CD4-positive, alpha-beta T cell (primary cell): ENCODE measurements at regions not wholly inside any gene's neighbourhood (a gene's known extent, or its start where the extent isn't known, plus 50 kb on each side); places are given as distances from the start of the nearest gene placed in this dataset.

Source experiments
- ATAC-seq: fragments of 200-7000 bp; cut with Tn5 transposase; one replicate; pipeline ENCODE4 v1.10.0; 2022; ENCODE audit warnings: mild to moderate bottlenecking; ENCODE audit not compliant: poor library complexity
- CTCF ChIA-PET: fragments of 350-600 bp; sonication (Branson Sonifier 250); formaldehyde crosslinking; loops from one replicate; lab custom pipeline; 2021; ENCODE audit warnings: antibody characterized with exemption, inconsistent platforms; lab: Charles Lee
- POLR2A ChIA-PET: fragments of 350-600 bp; sonication (Branson Sonifier 250); formaldehyde crosslinking; loops from one replicate; lab custom pipeline; 2021; ENCODE audit warnings: antibody characterized with exemption, inconsistent platforms; lab: Charles Lee
- DNase-seq, 14 experiments: peaks; one replicate each; pipeline ENCODE4 v3.0.0-alpha.2; 2013 to 2020; ENCODE audit warnings: mixed read lengths in 2 of 14
- H3K27ac ChIP-seq, 2 donors: one replicate each; pipeline versions ENCODE4 v1.5.1 to v1.7.0; 2013; ENCODE audit warnings: low read length in 2 of 2, low read depth in 1 of 2, mild to moderate bottlenecking in 1 of 2
- H3K27me3 ChIP-seq, 2 experiments: 1 replicate in 1 of 2; 2 replicates in 1 of 2; pipeline versions ENCODE4 v1.6.1 to v1.7.0; 2013; ENCODE audit warnings: low read length in 2 of 2, control low read depth in 1 of 2, mild to moderate bottlenecking in 1 of 2, moderate library complexity in 1 of 2; ENCODE audit not compliant: insufficient read depth in 2 of 2, control insufficient read depth in 1 of 2
- H3K36me3 ChIP-seq: one replicate; pipeline ENCODE4 v1.6.1; 2013; ENCODE audit warnings: low read length, control low read depth; ENCODE audit not compliant: insufficient read depth
- H3K4me1 ChIP-seq: one replicate; pipeline ENCODE4 v1.6.1; 2013; ENCODE audit warnings: low read length, control low read depth; ENCODE audit not compliant: insufficient read depth
- H3K4me3 ChIP-seq: one replicate; pipeline ENCODE4 v1.5.1; 2013; ENCODE audit warnings: mild to moderate bottlenecking, low read length, moderate library complexity
- H3K9me3 ChIP-seq, 2 experiments: 1 replicate in 1 of 2; 2 replicates in 1 of 2; pipeline versions ENCODE4 v1.6.1 to v1.7.0; 2013; ENCODE audit warnings: low read length in 2 of 2, mild to moderate bottlenecking in 2 of 2, control low read depth in 1 of 2, moderate library complexity in 1 of 2; ENCODE audit not compliant: control insufficient read depth in 1 of 2, insufficient read depth in 1 of 2
- H3K27ac Mint-ChIP-seq: one replicate; pipeline ENCODE4 v1.8.0; 2020; ENCODE audit warnings: mixed read lengths
- H3K27me3 Mint-ChIP-seq: one replicate; pipeline ENCODE4 v1.8.0; 2021; ENCODE audit warnings: mixed read lengths
- H3K36me3 Mint-ChIP-seq: one replicate; pipeline ENCODE4 v1.8.0; 2021; ENCODE audit warnings: low read depth, mixed read lengths
- H3K4me1 Mint-ChIP-seq: one replicate; pipeline ENCODE4 v1.8.0; 2021; ENCODE audit warnings: low read depth, mixed read lengths
- H3K4me3 Mint-ChIP-seq: one replicate; pipeline ENCODE4 v1.8.0; 2020; ENCODE audit warnings: mild to moderate bottlenecking, mixed read lengths
- H3K9me3 Mint-ChIP-seq: one replicate; pipeline ENCODE4 v1.8.0; 2020; ENCODE audit warnings: mixed read lengths
- intact Hi-C, 2 experiments: fragments of 100-400 bp; cut with DNase I in 1 of 2; cut with micrococcal nuclease in 1 of 2; formaldehyde crosslinking; loops; one replicate each; pipeline versions ENCODE4 v1.15.1 to v1.9.0; 2023 to 2025; cut with DNase I, micrococcal nuclease
- TF ChIP-seq, protein P1 (sequence below): fragments of 200-600 bp; IDR thresholded peaks from one replicate; pipeline ENCODE4 v1.8.0; 2022; ENCODE audit warnings: antibody characterized with exemption, mild to moderate bottlenecking

GRCh38 chr10:4662576-4663161, 163.3 kb upstream of the AKR1E2 start:
- POLR2A ChIA-PET, result no interaction called here
- CTCF ChIA-PET, result no interaction called here
- ATAC-seq (no peak), DNase-seq (no peak)
- Mint-ChIP-seq H3K27ac (no peak overlapping the region), H3K36me3 (no peaks in the 10 kb centered on the region), H3K4me1 (no peaks in the 10 kb centered on the region), H3K4me3 (no peak overlapping the region), H3K9me3 (no peaks in the 10 kb centered on the region), H3K27me3 (peaks cover 8% of the 10 kb centered on the region)
- intact Hi-C loops, result no loop called here
- Histone ChIP-seq H3K36me3 (no peaks in the 10 kb centered on the region), H3K4me3 (no peak overlapping the region), H3K4me1 (no peaks in the 10 kb centered on the region), H3K9me3 (no peaks in the 10 kb centered on the region), H3K27me3 (no peaks in the 10 kb centered on the region), H3K27ac (no peak overlapping the region)
- TF ChIP-seq, protein P1, sequence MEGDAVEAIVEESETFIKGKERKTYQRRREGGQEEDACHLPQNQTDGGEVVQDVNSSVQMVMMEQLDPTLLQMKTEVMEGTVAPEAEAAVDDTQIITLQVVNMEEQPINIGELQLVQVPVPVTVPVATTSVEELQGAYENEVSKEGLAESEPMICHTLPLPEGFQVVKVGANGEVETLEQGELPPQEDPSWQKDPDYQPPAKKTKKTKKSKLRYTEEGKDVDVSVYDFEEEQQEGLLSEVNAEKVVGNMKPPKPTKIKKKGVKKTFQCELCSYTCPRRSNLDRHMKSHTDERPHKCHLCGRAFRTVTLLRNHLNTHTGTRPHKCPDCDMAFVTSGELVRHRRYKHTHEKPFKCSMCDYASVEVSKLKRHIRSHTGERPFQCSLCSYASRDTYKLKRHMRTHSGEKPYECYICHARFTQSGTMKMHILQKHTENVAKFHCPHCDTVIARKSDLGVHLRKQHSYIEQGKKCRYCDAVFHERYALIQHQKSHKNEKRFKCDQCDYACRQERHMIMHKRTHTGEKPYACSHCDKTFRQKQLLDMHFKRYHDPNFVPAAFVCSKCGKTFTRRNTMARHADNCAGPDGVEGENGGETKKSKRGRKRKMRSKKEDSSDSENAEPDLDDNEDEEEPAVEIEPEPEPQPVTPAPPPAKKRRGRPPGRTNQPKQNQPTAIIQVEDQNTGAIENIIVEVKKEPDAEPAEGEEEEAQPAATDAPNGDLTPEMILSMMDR, result no peak

DNA sequence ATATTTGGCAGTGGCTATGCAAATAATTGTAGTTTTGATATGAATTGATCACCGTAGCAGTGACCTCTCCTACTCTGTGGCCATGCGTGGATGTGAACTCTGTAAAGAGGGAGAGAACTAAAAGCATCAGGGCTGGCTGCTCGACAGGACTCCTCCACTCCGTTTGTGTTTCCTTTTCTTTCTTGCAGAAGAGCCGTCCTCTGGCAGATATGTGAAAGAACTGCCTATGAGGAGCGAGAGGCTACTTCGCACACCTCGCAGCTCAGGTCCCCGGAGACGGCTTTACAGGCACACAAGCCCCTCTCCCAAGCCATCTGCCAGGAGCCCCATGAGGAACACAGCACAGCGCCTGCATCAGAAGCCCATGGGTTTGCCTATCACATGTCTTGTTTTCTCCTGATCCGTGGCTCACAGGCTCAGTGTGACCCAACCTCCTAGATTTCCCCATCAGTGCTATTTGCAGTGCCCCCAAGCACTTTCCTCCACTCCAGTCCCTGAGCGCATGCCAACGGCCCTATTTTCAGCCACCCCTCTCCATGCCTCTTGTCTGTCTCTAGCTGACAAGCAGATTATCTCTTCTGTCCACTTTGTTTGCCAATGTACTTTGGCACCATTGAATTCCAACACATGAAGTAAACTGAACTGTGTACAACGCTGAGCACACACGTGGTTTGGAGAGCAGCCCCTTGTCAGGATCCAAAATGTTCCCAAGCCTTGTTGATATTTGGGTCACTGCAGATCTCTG, 164.3 kb upstream of the AKR1E2 start:
- intact Hi-C loops, result no loop called here
- POLR2A ChIA-PET, result no interaction called here

DNA sequence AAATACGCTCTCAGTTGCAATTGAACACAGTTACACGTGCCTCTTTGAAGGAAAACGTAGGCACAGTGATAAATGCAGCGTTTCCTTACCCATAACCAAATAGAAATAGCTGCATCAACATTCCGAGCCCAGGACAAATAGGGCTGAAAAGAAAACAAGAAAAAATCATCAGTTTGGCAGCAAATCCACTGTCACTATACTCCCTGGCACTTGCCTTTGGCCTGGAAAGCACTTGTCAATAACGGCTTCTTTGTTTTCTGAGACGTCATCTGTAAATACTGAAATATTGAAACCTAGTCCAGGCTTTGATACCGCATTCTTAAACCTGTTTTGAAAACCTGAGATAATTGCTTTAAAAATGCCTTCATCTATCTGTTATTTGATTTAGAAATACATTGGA, 167.2 kb upstream of the AKR1E2 start:
- DNase-seq, result no peak
- TF ChIP-seq, protein P1, result no peak
- peaks cover 8% of the 10 kb centered on the region for H3K27me3 Mint-ChIP-seq
- no peak overlapping the region for H3K27ac Mint-ChIP-seq
- no peaks in the 10 kb centered on the region for H3K27me3 ChIP-seq
- intact Hi-C loops, result loop anchor here in 1 of 2 experiments (10.0 kb wide), 2 partner anchors 754 to 924 kb away; no protein-coding TSS in a partner anchor
- H3K4me3 ChIP-seq, result no peak overlapping the region
- no peaks in the 10 kb centered on the region for H3K9me3 ChIP-seq
- ChIA-PET POLR2A (interaction anchor here (1.3 kb wide), 1 partner anchor 874 kb away, joined by 4 read pairs; the partner anchor contains the start of gene KLF6), CTCF (interaction anchor here (1.7 kb wide), 1 partner anchor 1461 kb away, joined by 5 read pairs; no protein-coding TSS in a partner anchor)
- H3K36me3 ChIP-seq, result no peaks in the 10 kb centered on the region
- H3K36me3 Mint-ChIP-seq, result no peaks in the 10 kb centered on the region
- H3K9me3 Mint-ChIP-seq, result no peaks in the 10 kb centered on the region
- no peak overlapping the region for H3K4me3 Mint-ChIP-seq
- no peaks in the 10 kb centered on the region for H3K4me1 Mint-ChIP-seq
- ATAC-seq, result no peak
- H3K4me1 ChIP-seq, result no peaks in the 10 kb centered on the region
- no peak overlapping the region for H3K27ac ChIP-seq

More for the DNA sequence above, 164.3 kb upstream of the AKR1E2 start:
- ATAC-seq (no peak), DNase-seq (no peak)
- Histone ChIP-seq H3K4me3 (no peak overlapping the region), H3K27me3 (no peaks in the 10 kb centered on the region), H3K4me1 (no peaks in the 10 kb centered on the region), H3K36me3 (no peaks in the 10 kb centered on the region), H3K9me3 (no peaks in the 10 kb centered on the region), H3K27ac (no peak overlapping the region)
- Mint-ChIP-seq H3K36me3 (no peaks in the 10 kb centered on the region), H3K9me3 (no peaks in the 10 kb centered on the region), H3K27ac (no peak overlapping the region), H3K4me3 (no peak overlapping the region), H3K27me3 (peaks cover 8% of the 10 kb centered on the region), H3K4me1 (no peaks in the 10 kb centered on the region)
- TF ChIP-seq, protein P1, result no peak
- CTCF ChIA-PET, result no interaction called here
